ENCODE measurements at regions not wholly inside any gene's neighbourhood (a gene's known extent, or its start where the extent isn't known, plus 50 kb on each side); places are given as distances from the start of the nearest gene placed in this dataset.

GRCh38 chrX:5733501-5733900 is 495.2 kb downstream of the NLGN4X start:
- ChIA-PET CTCF (no interaction called here), POLR2A (no interaction called here)
- H3K4me1 ChIP-seq (ENCODE audit: insufficient read depth, low read length), result no peaks in the 10 kb centered on the region
- Mint-ChIP-seq H3K36me3 (no peaks in the 10 kb centered on the region), H3K27me3 (no peaks in the 10 kb centered on the region), H3K27ac (no peak overlapping the region), H3K9me3 (peaks cover 0 to 13% (median 4%) of the 10 kb centered on the region in 5 donors), H3K4me1 (no peaks in the 10 kb centered on the region), H3K4me3 (no peak overlapping the region)
- no peak for DNase-seq
- no peak overlapping the region for H3K27ac ChIP-seq (ENCODE audit: low read depth, low read length)
- no peak overlapping the region for H3K4me3 ChIP-seq (ENCODE audit: low read length)
- H3K36me3 ChIP-seq (ENCODE audit: insufficient read depth, low read length), result no peaks in the 10 kb centered on the region
- no peaks in the 10 kb centered on the region for H3K9me3 ChIP-seq (ENCODE audit: low read length)
- no peaks in the 10 kb centered on the region for H3K27me3 ChIP-seq (ENCODE audit: insufficient read depth, low read length, poor library complexity, severe bottlenecking)

GRCh38 chrX:5730556-5730955 is 498.1 kb downstream of the NLGN4X start:
- H3K4me1 Mint-ChIP-seq, result no peaks in the 10 kb centered on the region
- H3K36me3 ChIP-seq (ENCODE audit: insufficient read depth, low read length), result no peaks in the 10 kb centered on the region
- no peak overlapping the region for H3K27ac ChIP-seq (ENCODE audit: low read depth, low read length)
- no peak for DNase-seq
- POLR2A ChIA-PET, result no interaction called here
- no peak overlapping the region for H3K4me3 Mint-ChIP-seq
- H3K4me3 ChIP-seq (ENCODE audit: low read length), result no peak overlapping the region
- peaks cover 0 to 15% (median 8%) of the 10 kb centered on the region in 5 donors for H3K9me3 Mint-ChIP-seq
- CTCF ChIA-PET, result no interaction called here
- no peaks in the 10 kb centered on the region for H3K36me3 Mint-ChIP-seq
- H3K4me1 ChIP-seq (ENCODE audit: insufficient read depth, low read length), result no peaks in the 10 kb centered on the region
- H3K9me3 ChIP-seq (ENCODE audit: low read length), result no peaks in the 10 kb centered on the region
- H3K27me3 ChIP-seq (ENCODE audit: insufficient read depth, low read length, poor library complexity, severe bottlenecking), result no peaks in the 10 kb centered on the region
- no peak overlapping the region for H3K27ac Mint-ChIP-seq
- H3K27me3 Mint-ChIP-seq, result no peaks in the 10 kb centered on the region

- Mint-ChIP-seq H3K4me1 (no peaks in the 10 kb centered on the region), H3K4me3 (no peak overlapping the region), H3K27me3 (no peaks in the 10 kb centered on the region), H3K9me3 (peaks cover 0 to 10% (median 9%) of the 10 kb centered on the region in 5 donors), H3K36me3 (no peaks in the 10 kb centered on the region), H3K27ac (no peak overlapping the region)
- Histone ChIP-seq H3K9me3 (ENCODE audit: low read length) (no peaks in the 10 kb centered on the region), H3K4me1 (ENCODE audit: insufficient read depth, low read length) (no peaks in the 10 kb centered on the region), H3K27me3 (ENCODE audit: insufficient read depth, low read length, poor library complexity, severe bottlenecking) (no peaks in the 10 kb centered on the region), H3K27ac (ENCODE audit: low read depth, low read length) (no peak overlapping the region), H3K4me3 (ENCODE audit: low read length) (no peak overlapping the region), H3K36me3 (ENCODE audit: insufficient read depth, low read length) (no peaks in the 10 kb centered on the region)
- ChIA-PET CTCF (no interaction called here), POLR2A (no interaction called here)
- DNase-seq, result no peak
Observed at GRCh38 chrX:5726224-5726623, 502.4 kb downstream of the NLGN4X start.

GRCh38 chrX:5724123-5724522 is 504.5 kb downstream of the NLGN4X start:
- H3K27ac Mint-ChIP-seq, result no peak overlapping the region
- no peaks in the 10 kb centered on the region for H3K27me3 Mint-ChIP-seq
- CTCF ChIA-PET, result no interaction called here
- no peaks in the 10 kb centered on the region for H3K36me3 Mint-ChIP-seq
- H3K4me1 Mint-ChIP-seq, result no peaks in the 10 kb centered on the region
- no peak for DNase-seq
- peaks cover 0 to 13% (median 9%) of the 10 kb centered on the region in 5 donors for H3K9me3 Mint-ChIP-seq
- no peak overlapping the region for H3K4me3 Mint-ChIP-seq
- Histone ChIP-seq H3K36me3 (ENCODE audit: insufficient read depth, low read length) (no peaks in the 10 kb centered on the region), H3K27ac (ENCODE audit: low read depth, low read length) (no peak overlapping the region), H3K27me3 (ENCODE audit: insufficient read depth, low read length, poor library complexity, severe bottlenecking) (no peaks in the 10 kb centered on the region), H3K4me1 (ENCODE audit: insufficient read depth, low read length) (no peaks in the 10 kb centered on the region), H3K9me3 (ENCODE audit: low read length) (no peaks in the 10 kb centered on the region), H3K4me3 (ENCODE audit: low read length) (no peak overlapping the region)
- POLR2A ChIA-PET, result no interaction called here

- no peak overlapping the region for H3K4me3 ChIP-seq (ENCODE audit: low read length)
- no peaks in the 10 kb centered on the region for H3K4me1 ChIP-seq (ENCODE audit: insufficient read depth, low read length)
- Mint-ChIP-seq H3K4me3 (no peak overlapping the region), H3K36me3 (no peaks in the 10 kb centered on the region), H3K9me3 (peaks cover 0 to 17% (median 9%) of the 10 kb centered on the region in 5 donors), H3K27ac (no peak overlapping the region), H3K4me1 (no peaks in the 10 kb centered on the region), H3K27me3 (peaks cover 0 to 4% of the 10 kb centered on the region in 2 donors)
- ChIA-PET CTCF (no interaction called here), POLR2A (no interaction called here)
- no peaks in the 10 kb centered on the region for H3K27me3 ChIP-seq (ENCODE audit: insufficient read depth, low read length, poor library complexity, severe bottlenecking)
- H3K9me3 ChIP-seq (ENCODE audit: low read length), result no peaks in the 10 kb centered on the region
- H3K27ac ChIP-seq (ENCODE audit: low read depth, low read length), result no peak overlapping the region
- no peak for DNase-seq
- no peaks in the 10 kb centered on the region for H3K36me3 ChIP-seq (ENCODE audit: insufficient read depth, low read length)
Observed at GRCh38 chrX:5718651-5719050, 510.0 kb downstream of the NLGN4X start.

- Histone ChIP-seq H3K36me3 (ENCODE audit: insufficient read depth, low read length) (no peaks in the 10 kb centered on the region), H3K9me3 (ENCODE audit: low read length) (no peaks in the 10 kb centered on the region), H3K4me1 (ENCODE audit: insufficient read depth, low read length) (no peaks in the 10 kb centered on the region), H3K27me3 (ENCODE audit: insufficient read depth, low read length, poor library complexity, severe bottlenecking) (no peaks in the 10 kb centered on the region), H3K27ac (ENCODE audit: low read depth, low read length) (no peak overlapping the region), H3K4me3 (ENCODE audit: low read length) (no peak overlapping the region)
- H3K4me3 Mint-ChIP-seq, result no peak overlapping the region
- H3K27me3 Mint-ChIP-seq, result peaks cover 0 to 7% of the 10 kb centered on the region in 2 donors
- ChIA-PET CTCF (no interaction called here), POLR2A (no interaction called here)
- peaks cover 0 to 20% (median 12%) of the 10 kb centered on the region in 5 donors for H3K9me3 Mint-ChIP-seq
- DNase-seq, result no peak
- no peaks in the 10 kb centered on the region for H3K4me1 Mint-ChIP-seq
- H3K27ac Mint-ChIP-seq, result no peak overlapping the region
- H3K36me3 Mint-ChIP-seq, result no peaks in the 10 kb centered on the region
Observed at GRCh38 chrX:5716666-5717065, 512.0 kb downstream of the NLGN4X start.

- Histone ChIP-seq H3K9me3 (ENCODE audit: low read length) (no peaks in the 10 kb centered on the region), H3K27me3 (ENCODE audit: insufficient read depth, low read length, poor library complexity, severe bottlenecking) (no peaks in the 10 kb centered on the region), H3K36me3 (ENCODE audit: insufficient read depth, low read length) (no peaks in the 10 kb centered on the region), H3K4me1 (ENCODE audit: insufficient read depth, low read length) (no peaks in the 10 kb centered on the region), H3K27ac (ENCODE audit: low read depth, low read length) (no peak overlapping the region), H3K4me3 (ENCODE audit: low read length) (no peak overlapping the region)
- H3K9me3 Mint-ChIP-seq, result peaks cover 0 to 18% (median 4%) of the 10 kb centered on the region in 5 donors
- H3K36me3 Mint-ChIP-seq, result no peaks in the 10 kb centered on the region
- no peaks in the 10 kb centered on the region for H3K27me3 Mint-ChIP-seq
- no peak overlapping the region for H3K4me3 Mint-ChIP-seq
- H3K27ac Mint-ChIP-seq, result no peak overlapping the region
- no peak for DNase-seq
- ChIA-PET POLR2A (no interaction called here), CTCF (no interaction called here)
- H3K4me1 Mint-ChIP-seq, result no peaks in the 10 kb centered on the region
Observed at GRCh38 chrX:5708251-5708650, 520.4 kb downstream of the NLGN4X start.

- Mint-ChIP-seq H3K36me3 (no peaks in the 10 kb centered on the region), H3K4me3 (no peak overlapping the region), H3K27ac (no peak overlapping the region), H3K27me3 (no peaks in the 10 kb centered on the region), H3K9me3 (peaks cover 0 to 5% (median 0%) of the 10 kb centered on the region in 5 donors), H3K4me1 (no peaks in the 10 kb centered on the region)
- DNase-seq, result no peak
- no peaks in the 10 kb centered on the region for H3K27me3 ChIP-seq (ENCODE audit: insufficient read depth, low read length, poor library complexity, severe bottlenecking)
- no peak overlapping the region for H3K4me3 ChIP-seq (ENCODE audit: low read length)
- H3K4me1 ChIP-seq (ENCODE audit: insufficient read depth, low read length), result no peaks in the 10 kb centered on the region
- no peaks in the 10 kb centered on the region for H3K36me3 ChIP-seq (ENCODE audit: insufficient read depth, low read length)
- no peak overlapping the region for H3K27ac ChIP-seq (ENCODE audit: low read depth, low read length)
- ChIA-PET CTCF (no interaction called here), POLR2A (no interaction called here)
- H3K9me3 ChIP-seq (ENCODE audit: low read length), result no peaks in the 10 kb centered on the region
Observed at GRCh38 chrX:5702890-5703289, 525.8 kb downstream of the NLGN4X start.

- Histone ChIP-seq H3K9me3 (ENCODE audit: low read length) (no peaks in the 10 kb centered on the region), H3K27me3 (ENCODE audit: insufficient read depth, low read length, poor library complexity, severe bottlenecking) (no peaks in the 10 kb centered on the region), H3K27ac (ENCODE audit: low read depth, low read length) (no peak overlapping the region), H3K4me1 (ENCODE audit: insufficient read depth, low read length) (no peaks in the 10 kb centered on the region), H3K4me3 (ENCODE audit: low read length) (no peak overlapping the region), H3K36me3 (ENCODE audit: insufficient read depth, low read length) (no peaks in the 10 kb centered on the region)
- Mint-ChIP-seq H3K9me3 (peaks cover 0 to 4% (median 2%) of the 10 kb centered on the region in 5 donors), H3K27ac (no peak overlapping the region), H3K4me3 (no peak overlapping the region), H3K36me3 (no peaks in the 10 kb centered on the region), H3K27me3 (no peaks in the 10 kb centered on the region), H3K4me1 (no peaks in the 10 kb centered on the region)
- CTCF ChIA-PET, result no interaction called here
- DNase-seq, result no peak
- POLR2A ChIA-PET, result no interaction called here
Observed at GRCh38 chrX:5695971-5696370, 532.7 kb downstream of the NLGN4X start.

All from CD8-positive, alpha-beta memory T cell (primary cell).